ENCODE measurements at regions not wholly inside any gene's neighbourhood (a gene's known extent, or its start where the extent isn't known, plus 50 kb on each side); places are given as distances from the start of the nearest gene placed in this dataset.

- TF ChIP-seq POLR2A (IDR thresholded peaks at IDR 0.05; ENCODE audit: low read depth, low read length) (no peak), POLR2AphosphoS5 (IDR thresholded peaks at IDR 0.05; ENCODE audit: insufficient read depth, low read depth, low read length) (no peak), JUN (IDR thresholded peaks at IDR 0.05; ENCODE audit: borderline replicate concordance, insufficient read depth, insufficient read length, low read depth) (no peak), MYC (IDR thresholded peaks at IDR 0.05; ENCODE audit: low read depth, low read length) (no peak), CTCF (IDR thresholded peaks at IDR 0.05; ENCODE audit: extremely low read depth in 1 of 2, insufficient read depth in 1 of 2, low read depth in 1 of 2, low read length in 2 of 2) (no peak), FOS (IDR thresholded peaks at IDR 0.05; ENCODE audit: borderline replicate concordance, insufficient read depth, low read length) (no peak), EZH2 (IDR thresholded peaks at IDR 0.05; ENCODE audit: borderline replicate concordance, low read depth, low read length, severe bottlenecking) (no peak), GATA2 (IDR thresholded peaks at IDR 0.05; ENCODE audit: insufficient read depth, insufficient read length, low read depth, low read length) (no peak), MAX (IDR thresholded peaks at IDR 0.05; ENCODE audit: insufficient read depth, insufficient read length) (no peak)
Measured at GRCh38 chr2:57199663-57200062, 846.9 kb upstream of the VRK2 start.

More at GRCh38 chr2:57199663-57200062, 846.9 kb upstream of the VRK2 start:
- Histone ChIP-seq H3K9me1 (replicated peaks; ENCODE audit: control insufficient read depth, extremely low read depth, insufficient read depth, low read length) (no peaks in the 10 kb centered on the region), H2AFZ (ENCODE audit: low read depth, low read length) (no peak overlapping the region), H3K27ac (ENCODE audit: insufficient read depth, low read depth, low read length) (no peak overlapping the region), H3K9me3 (replicated peaks; ENCODE audit: control insufficient read depth, insufficient read depth, low read length) (no peaks in the 10 kb centered on the region), H4K20me1 (replicated peaks; ENCODE audit: control insufficient read depth, extremely low read depth, insufficient read depth, low read length) (no peaks in the 10 kb centered on the region), H3K36me3 (ENCODE audit: control insufficient read depth in 2 of 2, extremely low read depth in 1 of 2, insufficient read depth in 2 of 2, low read length in 2 of 2) (no peaks in the 10 kb centered on the region), H3K4me3 (replicated peaks in 1 of 3; ENCODE audit: insufficient read depth in 1 of 3, low read depth in 1 of 3, low read length in 3 of 3) (no peak overlapping the region), H3K4me2 (ENCODE audit: insufficient read depth, low read length) (no peak overlapping the region), H3K4me1 (ENCODE audit: control insufficient read depth, extremely low read depth, insufficient read depth, low read length) (no peaks in the 10 kb centered on the region), H3K27me3 (ENCODE audit: control insufficient read depth in 2 of 2, insufficient read depth in 2 of 2, low read length in 2 of 2) (peaks cover 0 to 3% of the 10 kb centered on the region in 2 experiments), H3K9ac (replicated peaks; ENCODE audit: extremely low read depth, insufficient read depth, low read length) (no peak overlapping the region), H3K79me2 (ENCODE audit: control insufficient read depth, insufficient read depth, low read length) (no peaks in the 10 kb centered on the region)
- no peak for FAIRE-seq
- intact Hi-C loops (cut with micrococcal nuclease): no loop called here
- DNase-seq (ENCODE audit: low read depth, low spot score): no peak
- no TSS peak for BruUV-seq (replicated peaks)
- POLR2A ChIA-PET: no interaction called here
- CTCF ChIA-PET: no interaction called here
- dilution Hi-C loops (cut with MboI; ENCODE audit: extremely low pct_ligation_motif_present, low sequenced_read_pairs): no loop called here

All from endothelial cell of umbilical vein (primary cell).